HG03060 (cell line): ENCODE measurements at regions not wholly inside any gene's neighbourhood (a gene's known extent, or its start where the extent isn't known, plus 50 kb on each side); places are given as distances from the start of the nearest gene placed in this dataset.

Source experiments
- ATAC-seq: cut with Tn5 transposase; IDR thresholded peaks from one replicate; pipeline ENCODE4 v1.9.1; 2021; ENCODE audit warnings: low read depth, moderate number of reproducible peaks; ENCODE audit not compliant: unreplicated experiment

DNA sequence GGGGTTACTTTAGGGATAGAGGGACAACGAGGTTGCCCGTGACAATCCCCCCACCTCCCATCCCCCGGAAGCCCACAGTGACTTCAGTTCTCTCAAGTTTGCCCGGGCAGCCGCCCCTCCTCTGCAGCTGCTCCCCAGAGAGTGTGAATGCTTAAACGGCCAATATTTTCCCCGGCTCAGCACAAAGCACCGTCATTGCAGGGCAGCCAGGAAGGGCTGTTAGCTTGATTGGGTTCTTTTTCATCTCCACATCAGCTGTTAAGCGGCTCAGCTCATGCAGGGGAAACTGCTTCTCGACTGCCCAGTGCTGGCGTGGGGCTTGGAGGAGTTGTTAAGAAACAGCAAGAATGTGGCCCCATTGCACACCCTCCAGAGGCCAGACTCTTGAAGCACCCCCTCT lies 120.5 kb upstream of the NCOR2 start:
- ATAC-seq, result no peak

DNA sequence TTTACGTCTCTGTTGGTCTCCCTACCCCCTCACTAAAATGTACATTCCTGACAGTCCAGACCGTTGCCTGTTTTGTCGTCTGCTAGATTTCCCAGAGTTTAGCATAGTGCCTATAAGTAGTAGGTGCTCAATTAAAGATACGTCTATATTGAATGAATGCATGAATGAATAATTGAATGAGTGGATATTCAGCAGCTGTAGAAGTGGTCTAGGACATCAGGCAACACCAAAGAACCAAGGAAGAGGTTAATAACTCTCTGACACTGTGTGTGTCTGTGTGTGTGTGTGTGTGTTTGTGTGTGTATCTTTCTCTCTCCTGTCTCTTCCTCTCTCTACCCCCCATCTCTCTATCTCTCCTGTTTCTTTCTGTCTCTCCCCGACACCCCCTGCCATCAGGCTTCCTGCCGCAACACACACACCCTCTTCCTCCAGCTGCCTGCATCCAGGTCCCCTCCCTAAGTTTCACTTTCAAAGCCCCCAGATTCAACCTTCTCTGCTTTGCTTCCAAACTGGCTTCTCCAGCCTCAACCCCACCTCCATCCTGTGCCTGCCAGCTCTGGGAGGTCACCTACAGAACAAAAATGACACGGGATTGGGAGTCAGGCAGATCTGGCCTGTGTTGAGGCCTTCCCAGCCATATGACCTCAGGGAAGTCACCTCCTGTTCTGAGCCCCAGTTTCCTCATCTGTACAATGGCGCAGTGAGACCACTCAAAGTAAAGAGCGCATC lies 119.9 kb upstream of the NCOR2 start:
- no peak for ATAC-seq

DNA sequence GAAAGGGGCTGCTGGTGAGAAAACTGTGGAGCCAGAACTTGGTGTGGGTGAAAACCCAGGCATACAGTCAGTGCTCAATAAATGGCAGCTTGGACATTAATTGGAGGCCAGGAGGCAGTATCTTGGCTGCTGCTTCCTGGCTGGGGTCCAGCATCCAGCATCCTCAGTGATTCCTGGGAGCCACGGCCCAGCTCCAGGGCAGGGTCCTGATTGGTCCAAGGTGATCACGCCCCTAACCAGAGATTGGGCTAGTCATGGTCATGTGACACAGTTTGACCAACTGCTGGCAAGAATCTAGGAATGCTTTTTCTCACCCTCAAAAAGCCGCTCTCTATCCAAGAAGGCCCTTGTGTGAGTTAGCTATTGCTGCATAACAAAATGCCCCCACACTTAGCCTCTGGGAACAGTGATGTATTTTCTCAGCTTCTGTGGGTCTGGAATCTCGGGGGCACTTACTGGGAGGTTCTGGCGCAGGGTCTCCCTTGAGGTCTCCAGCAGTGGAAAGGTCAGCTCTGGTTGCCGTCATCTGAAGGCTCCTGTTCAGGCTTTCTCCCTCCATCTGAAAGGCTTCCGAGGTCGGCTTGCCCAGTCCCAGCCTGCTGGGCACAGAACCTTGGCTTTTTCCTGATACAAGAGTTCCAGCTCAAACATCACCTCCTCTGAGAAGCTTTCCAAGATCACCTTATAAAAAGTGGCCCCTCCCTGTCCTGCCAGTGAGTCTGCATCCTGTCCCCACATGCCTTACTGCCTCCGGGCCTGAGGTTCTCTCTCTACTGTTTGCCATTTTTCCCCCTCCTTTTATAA lies 119.2 kb upstream of the NCOR2 start:
- no peak for ATAC-seq

DNA sequence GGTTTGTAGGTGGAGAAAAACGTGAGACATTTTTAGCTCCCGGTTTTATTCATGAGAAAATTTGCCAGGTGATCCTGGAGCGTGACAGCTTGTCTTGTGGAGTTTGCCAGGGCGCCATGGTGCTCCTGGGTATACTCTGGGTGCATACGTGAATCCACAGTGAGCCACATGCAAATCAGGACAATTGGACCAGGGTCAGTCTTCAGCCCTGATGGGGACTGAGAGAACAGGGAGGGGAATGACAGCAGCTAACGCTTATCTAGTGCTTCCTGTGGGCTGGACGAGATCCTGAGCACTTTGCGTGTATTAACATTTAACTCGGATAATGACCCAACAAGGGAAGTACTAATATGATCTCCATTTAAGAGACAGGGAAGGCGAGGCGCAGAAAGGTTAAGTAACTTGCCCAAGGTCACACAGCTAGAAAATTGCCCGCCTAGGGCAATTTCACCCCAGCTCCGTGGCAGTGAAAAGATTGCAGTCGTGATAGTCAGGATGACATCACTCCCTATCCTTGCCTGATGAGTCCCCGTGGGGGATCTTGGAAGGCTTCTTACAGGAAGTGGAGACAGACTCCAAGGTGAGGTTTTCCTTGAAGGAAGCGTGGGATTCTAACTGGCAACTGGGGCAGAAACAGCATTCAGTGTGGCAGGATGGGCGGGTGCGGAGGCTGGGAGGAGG lies 118.4 kb upstream of the NCOR2 start:
- ATAC-seq, result no peak

DNA sequence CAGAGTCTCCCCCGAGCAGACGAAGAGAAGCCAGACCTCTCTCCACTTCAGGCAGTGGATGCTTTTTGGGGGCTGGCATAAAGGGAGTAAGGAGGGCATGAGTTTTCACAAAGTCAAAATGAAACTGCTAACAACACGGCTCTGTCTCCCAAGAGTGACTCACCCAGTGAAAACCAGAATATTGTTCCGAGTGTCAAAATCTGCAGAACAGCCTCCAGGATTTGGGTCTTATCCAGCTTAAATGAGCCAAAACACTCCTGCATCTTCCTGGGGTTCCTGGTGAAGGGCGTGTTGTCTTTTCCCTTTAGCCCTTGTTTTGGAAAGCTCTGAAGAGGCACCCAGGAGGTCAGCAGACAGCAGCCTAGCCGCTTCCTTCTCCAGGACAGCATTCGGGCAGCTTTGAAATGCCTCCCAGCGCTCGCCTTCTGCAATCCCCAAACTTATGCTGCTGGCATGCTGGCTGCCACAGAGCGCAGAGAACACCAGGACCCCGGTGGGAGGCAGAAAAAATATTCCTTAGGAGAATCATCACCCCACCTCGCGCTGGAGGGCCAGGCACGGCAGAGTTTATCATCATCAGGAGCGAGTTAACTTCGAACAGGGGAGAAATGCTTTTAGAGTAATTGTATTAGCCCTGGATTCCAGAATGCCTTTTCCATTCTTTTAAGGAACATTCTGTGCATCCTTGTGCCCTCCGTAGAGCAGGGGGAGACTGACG lies 117.7 kb upstream of the NCOR2 start:
- ATAC-seq, result no peak

DNA sequence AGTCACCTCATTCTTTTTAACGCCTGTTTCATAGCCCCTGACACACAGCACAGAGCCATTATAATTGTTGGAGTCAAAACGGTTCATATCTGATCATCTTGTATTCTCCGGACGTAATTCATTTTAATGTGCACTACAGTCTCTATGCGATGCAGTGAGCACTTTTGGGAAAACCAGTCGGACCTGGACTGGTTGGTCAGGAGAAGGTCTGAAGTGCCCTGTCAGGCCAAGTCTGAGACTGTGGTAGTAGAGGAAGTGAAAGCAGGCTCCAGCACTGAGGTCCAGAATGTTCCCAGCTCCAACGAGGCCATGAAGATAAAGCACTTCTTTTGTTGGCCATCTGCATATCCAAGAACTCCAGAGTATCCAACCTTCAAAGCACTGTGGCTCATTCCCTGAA lies 117.1 kb upstream of the NCOR2 start:
- no peak for ATAC-seq

DNA sequence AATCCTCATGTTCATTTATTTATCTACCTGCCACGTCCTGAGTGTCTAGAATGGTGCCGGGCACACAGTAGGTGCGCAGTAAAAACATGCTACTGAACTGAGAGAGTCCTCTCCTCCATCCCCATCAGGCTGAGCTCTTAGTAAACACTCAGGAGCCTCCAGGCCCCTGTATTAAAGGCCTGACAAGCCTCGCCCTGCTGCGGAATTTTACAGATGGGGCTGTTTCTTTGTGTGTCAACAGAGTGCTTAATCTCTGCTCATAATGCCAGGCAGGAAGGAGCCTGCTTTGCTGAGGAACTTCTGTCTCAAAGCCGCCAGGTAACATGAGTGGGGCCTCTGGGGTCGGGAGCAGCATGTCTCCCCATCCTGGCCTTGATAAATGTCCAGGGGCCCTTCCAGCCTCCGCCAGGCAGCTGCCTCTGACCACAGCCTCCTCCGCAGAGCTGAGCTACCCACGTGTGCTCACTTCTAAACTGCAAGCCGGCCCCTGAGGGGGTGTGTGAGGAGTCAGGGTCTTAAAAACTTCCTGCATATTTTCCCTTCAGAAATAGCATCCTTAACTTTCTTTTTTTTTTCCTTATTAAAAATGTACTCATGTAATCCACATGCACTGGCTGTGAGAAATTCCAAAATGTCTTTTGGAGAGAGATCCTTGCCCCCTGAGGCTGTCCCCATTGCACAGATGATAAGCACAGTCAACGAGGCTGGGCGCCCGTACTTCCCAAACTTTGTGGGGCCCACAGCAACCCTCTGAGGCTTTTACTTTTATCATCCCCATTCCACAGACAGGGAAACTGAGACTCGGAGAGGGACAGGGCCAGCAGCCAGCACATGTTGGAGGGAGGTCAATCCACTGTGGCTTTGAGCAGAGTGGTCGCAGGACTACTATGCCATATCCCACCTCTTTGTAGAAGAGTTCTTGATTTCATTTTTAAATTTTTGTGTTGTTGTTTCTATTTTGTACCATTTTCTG lies 116.0 kb upstream of the NCOR2 start:
- ATAC-seq, result no peak

DNA sequence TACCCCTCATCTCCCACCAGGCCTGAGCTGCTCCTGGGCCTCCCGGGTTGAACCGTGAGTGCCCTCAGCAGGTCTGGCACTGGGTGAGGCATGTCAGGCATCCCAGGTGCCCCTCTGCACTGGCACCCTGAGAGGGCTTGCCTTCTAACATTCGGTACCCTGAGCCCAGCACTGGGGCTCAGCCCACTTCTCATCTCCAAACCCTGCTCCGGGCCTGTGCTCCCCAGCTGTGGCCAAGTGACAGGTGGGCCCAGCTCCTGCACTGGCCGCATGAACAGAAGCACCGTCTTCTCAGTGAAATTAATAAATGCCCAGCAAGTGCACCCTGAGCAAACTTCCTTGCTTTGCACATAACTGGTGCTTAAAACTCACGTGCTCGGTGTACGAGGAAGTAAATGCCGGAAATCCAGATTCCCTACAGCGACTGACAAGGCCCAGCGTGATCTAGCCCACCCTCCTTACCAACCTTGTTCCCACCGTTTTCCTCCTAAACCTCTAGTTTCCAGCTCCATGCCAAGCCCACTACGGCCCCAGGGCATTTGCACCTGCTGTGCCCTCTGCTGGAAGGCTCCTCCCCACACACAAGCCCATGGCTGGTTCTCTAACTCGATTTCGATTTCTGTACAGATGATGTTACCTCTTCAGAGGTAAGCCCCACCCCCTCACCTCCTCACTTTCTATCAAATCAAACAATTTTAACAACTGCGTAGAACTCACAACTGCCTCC lies 115.2 kb upstream of the NCOR2 start:
- ATAC-seq, result no peak

DNA sequence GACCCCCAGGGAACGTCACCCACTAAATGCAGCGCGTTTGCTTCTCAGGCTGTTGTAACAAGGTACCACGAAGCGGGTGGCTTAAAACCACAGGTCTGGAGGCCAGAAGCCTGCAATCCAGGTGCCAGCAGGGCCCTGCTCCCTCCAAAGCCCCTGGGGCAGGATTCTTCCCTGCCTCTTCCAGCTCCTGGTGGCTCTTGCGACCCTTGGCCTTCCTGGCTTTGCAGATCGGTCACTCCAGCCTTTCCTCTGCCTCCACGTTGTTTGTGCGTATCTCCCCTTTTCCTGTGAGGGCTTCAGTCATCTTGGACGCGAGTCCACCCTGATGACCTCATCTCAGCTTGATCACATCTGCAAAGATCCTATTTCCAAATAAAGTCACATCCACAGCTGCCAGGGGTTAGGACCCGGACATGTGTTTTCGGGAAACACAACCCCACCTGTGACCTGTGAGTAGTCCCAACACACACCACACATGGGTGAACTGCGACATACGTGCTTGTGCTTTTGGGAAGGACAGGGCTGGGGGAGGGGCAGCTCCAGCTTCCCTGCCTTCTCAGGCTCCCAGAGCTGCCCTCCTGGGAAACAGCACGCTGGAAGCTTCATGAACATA lies 114.5 kb upstream of the NCOR2 start:
- no peak for ATAC-seq

DNA sequence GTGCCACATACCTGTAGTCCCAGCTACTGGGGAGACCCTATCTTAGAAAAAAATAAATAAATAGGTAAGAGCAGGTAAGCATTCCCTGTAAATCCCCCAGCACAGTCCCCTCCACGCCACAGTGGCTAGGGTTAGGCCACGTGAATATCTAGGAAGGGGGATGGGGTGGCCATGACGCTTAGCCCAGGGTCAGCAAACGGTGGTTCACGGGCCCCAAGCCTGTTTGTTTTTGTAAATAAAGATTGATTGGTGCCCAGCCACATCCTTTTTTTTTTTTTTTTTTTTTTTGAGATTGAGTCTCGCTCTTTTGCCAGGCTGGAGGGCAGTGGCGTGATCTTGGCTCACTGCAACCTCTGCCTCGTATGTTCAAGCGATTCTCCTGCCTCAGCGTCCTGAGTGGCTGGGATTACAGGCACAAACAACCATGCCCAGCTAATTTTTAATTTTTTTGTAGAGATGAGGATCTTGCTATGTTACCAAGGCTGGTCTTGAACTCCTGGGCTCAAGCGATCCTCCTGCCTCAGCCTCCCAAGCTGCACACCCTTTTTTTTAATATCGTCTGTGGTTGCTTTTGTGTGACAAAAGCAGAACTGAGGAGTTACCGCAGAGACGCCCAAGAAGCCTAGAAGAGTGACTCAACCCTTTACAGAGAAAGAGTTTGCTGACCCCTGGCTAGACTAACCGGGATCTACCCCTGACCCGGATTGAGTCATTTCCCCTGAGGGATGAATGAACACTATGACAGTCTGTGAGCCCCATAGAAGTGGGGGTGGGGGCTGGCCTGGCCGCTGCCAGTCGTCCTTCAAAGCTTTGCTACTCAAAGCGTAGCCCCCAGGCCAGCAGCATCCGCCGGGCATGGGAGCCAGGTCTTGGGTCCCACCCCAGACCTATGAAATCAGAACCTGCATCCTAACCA lies 113.7 kb upstream of the NCOR2 start:
- ATAC-seq, result no peak

DNA sequence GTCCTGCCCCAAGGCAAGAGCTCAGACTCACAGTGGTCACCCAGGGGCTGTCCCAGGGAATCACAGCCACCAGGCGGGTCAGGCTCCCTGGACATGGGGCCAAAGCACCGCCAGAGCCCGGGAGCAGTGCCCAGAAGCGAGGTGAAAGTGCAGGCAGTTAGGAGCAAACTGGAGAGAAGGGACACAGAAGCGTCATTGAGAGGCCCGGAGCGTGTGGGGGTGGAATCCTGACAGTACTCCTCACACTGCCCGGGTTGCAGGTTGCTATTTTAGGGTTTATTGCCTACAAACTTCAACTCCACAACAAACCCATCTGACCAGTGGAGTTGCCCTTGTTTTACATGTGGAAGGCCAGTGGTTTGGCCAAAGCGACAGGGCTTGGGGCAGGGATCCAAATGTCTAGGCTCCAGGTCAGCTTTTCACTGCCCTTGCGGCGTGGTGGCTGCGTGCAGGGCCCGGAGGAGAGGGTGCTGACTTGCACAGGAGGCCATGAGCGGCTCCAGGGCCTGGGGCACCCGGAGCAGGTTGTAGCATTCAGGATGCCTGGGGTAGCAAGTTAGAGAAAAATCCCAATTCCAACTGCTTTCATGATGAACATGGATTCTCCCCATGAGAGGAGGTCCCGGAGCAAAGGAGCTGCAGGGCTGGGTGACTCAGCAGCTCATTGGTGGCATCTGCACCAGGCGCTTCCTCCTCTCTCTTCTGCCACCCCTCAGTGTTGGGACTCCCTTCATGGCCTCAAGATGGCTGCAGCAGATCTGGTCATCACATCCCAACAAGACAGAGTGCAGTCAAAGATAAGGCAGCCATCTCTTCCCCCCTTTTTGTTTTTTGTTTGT lies 112.3 kb upstream of the NCOR2 start:
- ATAC-seq, result no peak

DNA sequence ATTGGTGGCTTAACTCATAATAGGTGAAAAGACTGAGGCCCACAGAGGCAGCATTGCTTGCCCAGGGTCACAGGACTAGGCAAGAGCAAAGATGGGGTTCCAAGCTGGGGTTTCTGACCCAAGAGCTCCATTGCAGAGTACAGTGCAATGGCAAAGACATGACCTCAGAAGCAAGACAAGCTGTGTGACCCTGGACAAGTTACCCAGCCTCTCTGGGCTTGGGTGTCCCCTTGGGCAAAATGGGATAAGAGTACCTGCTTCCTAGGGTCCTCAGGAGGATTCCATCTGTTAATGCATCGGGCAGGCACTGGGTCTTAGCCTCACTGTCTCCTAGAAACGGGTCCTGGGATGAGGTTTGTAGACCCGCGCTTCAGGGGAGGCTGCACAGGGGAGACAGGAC lies 111.6 kb upstream of the NCOR2 start:
- ATAC-seq, result no peak

DNA sequence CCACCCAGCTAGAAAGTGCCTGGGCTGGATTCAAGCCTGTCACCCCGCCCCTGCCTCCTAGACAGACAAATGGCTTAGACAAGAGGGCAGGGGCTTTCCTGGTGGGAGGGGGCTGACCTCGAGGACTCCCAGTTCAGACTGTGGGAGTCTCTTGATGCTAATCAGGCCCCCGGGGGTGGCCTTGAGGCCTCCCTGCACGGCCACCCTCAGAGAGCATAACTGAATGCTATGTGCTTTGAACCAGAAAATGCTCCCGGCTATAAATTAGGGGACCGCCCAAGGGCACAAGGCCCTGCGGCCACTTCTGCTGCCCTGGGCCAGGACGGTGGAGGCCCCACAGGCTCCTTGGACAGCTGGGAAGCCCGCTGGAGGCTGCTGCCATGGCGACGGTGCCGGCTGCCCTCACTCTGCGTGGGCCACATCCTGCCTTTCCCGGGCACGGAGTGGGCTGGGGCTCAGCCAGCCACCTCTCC lies 111.0 kb upstream of the NCOR2 start:
- ATAC-seq, result no peak

DNA sequence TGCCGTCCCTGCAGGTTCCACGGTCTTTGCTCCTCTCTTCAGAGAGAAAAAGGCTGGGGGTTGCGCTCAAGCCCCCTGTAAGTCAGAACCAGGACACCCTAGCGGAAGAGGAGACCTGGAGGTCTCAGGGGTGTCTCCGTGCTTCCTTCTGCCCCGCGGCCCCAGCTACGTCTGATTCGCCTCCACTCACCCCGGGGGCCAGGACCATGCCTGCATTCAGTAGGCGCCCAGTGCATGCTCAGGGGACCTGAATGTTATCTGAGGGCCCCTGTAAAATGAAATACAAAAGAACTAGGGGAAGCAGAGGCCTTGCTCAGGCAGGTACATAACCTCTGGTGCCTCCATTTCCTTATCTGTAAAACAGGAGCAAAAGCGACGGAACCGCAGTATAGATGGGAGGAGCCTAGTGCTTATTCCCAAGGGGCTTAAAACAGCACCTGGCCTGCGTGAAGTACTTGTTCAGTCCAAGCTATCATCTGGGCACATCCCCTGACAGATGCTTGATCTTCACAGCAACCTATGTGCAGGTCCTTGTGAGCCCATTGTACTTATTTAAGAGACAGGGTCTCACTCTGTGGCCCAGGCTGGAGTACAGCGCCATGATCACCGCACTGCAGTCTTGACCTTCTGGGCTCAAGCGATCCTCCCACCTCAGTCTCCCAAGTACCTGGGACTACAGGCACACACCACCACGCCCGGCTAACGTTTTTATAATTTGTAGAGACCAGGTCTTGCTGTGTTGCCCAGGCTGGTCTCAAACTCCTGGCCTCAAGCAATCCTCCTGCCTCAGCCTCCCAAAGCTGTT lies 110.3 kb upstream of the NCOR2 start:
- no peak for ATAC-seq

DNA sequence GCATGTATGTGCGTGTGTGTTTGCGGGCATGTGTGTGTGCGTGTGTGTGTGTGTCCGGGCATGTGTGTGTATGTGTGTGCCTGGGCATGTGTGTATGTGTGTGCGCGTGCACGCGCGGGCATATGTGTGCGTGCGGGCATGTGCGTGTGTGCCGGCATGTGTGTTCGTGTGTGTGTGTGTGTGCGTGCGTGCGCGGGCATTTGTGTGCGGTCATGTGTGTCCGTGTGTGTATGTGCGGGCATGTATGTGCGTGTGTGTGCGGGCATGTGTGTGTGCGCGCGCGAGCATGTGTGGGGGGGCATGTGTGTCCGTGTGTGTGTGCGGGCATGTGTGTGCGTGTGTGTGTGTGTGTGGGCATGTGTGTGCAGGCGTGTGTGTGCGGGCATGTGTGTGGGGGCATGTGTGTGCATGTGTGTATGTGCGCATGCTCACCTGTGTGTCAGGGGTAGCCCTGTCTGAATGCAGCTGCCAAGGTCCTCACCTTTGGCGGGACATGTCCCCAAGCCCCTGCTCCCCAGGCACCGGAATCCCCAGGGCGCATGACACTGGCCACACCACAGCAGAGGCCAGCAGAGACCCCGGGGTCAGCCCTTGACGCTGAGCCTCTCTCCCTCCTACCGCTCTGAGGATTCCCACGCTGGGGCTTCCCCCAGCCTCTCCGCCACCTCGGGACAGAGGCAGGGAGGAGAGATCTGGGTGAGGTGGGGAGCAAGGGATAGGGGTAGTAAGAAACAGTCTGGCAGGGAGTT lies 109.5 kb upstream of the NCOR2 start:
- no peak for ATAC-seq
